ENCODE measurements at regions not wholly inside any gene's neighbourhood (a gene's known extent, or its start where the extent isn't known, plus 50 kb on each side); places are given as distances from the start of the nearest gene placed in this dataset.

DNA sequence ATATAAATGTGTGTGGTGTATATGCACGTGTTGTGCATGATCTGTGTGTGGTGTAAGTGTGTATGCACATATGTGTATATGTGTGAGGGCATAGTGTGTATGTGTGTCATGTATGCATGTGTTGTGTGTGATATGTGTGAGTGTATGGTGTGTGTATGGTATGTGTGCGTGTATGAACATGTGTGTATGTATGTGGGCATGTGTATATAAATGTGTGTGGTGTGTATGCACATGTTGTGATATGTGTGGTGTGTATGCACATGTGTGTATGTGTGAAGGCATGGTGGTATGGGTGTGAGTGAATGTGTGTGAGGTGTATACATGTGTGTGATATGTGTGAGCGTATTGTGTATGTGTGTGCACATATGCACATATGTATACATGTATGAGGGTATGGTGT, 198.7 kb downstream of the RBFOX3 start:
- TF ChIP-seq TCF7L2 (IDR thresholded peaks at IDR 0.05; ENCODE audit: low read depth, low read length) (no peak), POLR2AphosphoS5 (IDR thresholded peaks at IDR 0.05; ENCODE audit: low read depth, low read length) (no peak), SIN3A (IDR thresholded peaks at IDR 0.05; ENCODE audit: borderline replicate concordance, insufficient read depth, low read depth, low read length) (no peak)
- TF ChIP-seq, protein P1, sequence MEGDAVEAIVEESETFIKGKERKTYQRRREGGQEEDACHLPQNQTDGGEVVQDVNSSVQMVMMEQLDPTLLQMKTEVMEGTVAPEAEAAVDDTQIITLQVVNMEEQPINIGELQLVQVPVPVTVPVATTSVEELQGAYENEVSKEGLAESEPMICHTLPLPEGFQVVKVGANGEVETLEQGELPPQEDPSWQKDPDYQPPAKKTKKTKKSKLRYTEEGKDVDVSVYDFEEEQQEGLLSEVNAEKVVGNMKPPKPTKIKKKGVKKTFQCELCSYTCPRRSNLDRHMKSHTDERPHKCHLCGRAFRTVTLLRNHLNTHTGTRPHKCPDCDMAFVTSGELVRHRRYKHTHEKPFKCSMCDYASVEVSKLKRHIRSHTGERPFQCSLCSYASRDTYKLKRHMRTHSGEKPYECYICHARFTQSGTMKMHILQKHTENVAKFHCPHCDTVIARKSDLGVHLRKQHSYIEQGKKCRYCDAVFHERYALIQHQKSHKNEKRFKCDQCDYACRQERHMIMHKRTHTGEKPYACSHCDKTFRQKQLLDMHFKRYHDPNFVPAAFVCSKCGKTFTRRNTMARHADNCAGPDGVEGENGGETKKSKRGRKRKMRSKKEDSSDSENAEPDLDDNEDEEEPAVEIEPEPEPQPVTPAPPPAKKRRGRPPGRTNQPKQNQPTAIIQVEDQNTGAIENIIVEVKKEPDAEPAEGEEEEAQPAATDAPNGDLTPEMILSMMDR (IDR thresholded peaks at IDR 0.05) = no peak
- TF ChIP-seq, protein P2, sequence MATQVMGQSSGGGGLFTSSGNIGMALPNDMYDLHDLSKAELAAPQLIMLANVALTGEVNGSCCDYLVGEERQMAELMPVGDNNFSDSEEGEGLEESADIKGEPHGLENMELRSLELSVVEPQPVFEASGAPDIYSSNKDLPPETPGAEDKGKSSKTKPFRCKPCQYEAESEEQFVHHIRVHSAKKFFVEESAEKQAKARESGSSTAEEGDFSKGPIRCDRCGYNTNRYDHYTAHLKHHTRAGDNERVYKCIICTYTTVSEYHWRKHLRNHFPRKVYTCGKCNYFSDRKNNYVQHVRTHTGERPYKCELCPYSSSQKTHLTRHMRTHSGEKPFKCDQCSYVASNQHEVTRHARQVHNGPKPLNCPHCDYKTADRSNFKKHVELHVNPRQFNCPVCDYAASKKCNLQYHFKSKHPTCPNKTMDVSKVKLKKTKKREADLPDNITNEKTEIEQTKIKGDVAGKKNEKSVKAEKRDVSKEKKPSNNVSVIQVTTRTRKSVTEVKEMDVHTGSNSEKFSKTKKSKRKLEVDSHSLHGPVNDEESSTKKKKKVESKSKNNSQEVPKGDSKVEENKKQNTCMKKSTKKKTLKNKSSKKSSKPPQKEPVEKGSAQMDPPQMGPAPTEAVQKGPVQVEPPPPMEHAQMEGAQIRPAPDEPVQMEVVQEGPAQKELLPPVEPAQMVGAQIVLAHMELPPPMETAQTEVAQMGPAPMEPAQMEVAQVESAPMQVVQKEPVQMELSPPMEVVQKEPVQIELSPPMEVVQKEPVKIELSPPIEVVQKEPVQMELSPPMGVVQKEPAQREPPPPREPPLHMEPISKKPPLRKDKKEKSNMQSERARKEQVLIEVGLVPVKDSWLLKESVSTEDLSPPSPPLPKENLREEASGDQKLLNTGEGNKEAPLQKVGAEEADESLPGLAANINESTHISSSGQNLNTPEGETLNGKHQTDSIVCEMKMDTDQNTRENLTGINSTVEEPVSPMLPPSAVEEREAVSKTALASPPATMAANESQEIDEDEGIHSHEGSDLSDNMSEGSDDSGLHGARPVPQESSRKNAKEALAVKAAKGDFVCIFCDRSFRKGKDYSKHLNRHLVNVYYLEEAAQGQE (IDR thresholded peaks at IDR 0.05; ENCODE audit: insufficient read depth in 1 of 2, low read depth in 2 of 2, low read length in 1 of 2) = no peak
